IPS DF 6.9 (cell line): ENCODE measurements at regions not wholly inside any gene's neighbourhood (a gene's known extent, or its start where the extent isn't known, plus 50 kb on each side); places are given as distances from the start of the nearest gene placed in this dataset.

Source experiments
- DNase-seq: peaks from one replicate; pipeline ENCODE4 v3.0.0-alpha.2; 2013; ENCODE audit warnings: low read depth, low spot score
- H3K27ac ChIP-seq: one replicate; pipeline ENCODE4 v1.5.1; 2013; ENCODE audit warnings: low read length, control low read depth
- H3K27me3 ChIP-seq: 2 replicates; pipeline ENCODE4 v1.6.1; 2013; ENCODE audit warnings: mild to moderate bottlenecking, low read length; ENCODE audit not compliant: control insufficient read depth, insufficient read depth
- H3K36me3 ChIP-seq: 2 replicates; pipeline ENCODE4 v1.6.1; 2013; ENCODE audit warnings: low read length; ENCODE audit not compliant: control insufficient read depth, insufficient read depth
- H3K4me1 ChIP-seq: 2 replicates; pipeline ENCODE4 v1.6.1; 2013; ENCODE audit warnings: low read length; ENCODE audit not compliant: control insufficient read depth, insufficient read depth
- H3K4me3 ChIP-seq: 2 replicates; pipeline ENCODE4 v1.5.1; 2013; ENCODE audit warnings: mild to moderate bottlenecking, low read length
- H3K9me3 ChIP-seq: 2 replicates; pipeline ENCODE4 v1.6.1; 2013; ENCODE audit warnings: low read length, inconsistent platforms; ENCODE audit not compliant: control insufficient read depth, insufficient read depth
- WGBS: extraction: QIAGEN DNeasy Blood & Tissue Kit; methylation state at CpG from one replicate; pipeline ENCODE4 v1.1.7; 2013; ENCODE audit warnings: mixed read lengths, missing lambda C conversion rate; ENCODE audit not compliant: insufficient read length, insufficient coverage; 5-methylcytosine and 5-hydroxymethylcytosine counted together

- no peaks in the 10 kb centered on the region for H3K27me3 ChIP-seq
- no peaks in the 10 kb centered on the region for H3K9me3 ChIP-seq
- WGBS: no CpG with 5 or more reads among the region's 6 CpGs
- H3K4me3 ChIP-seq: no peak overlapping the region
- no peak overlapping the region for H3K27ac ChIP-seq
- no peaks in the 10 kb centered on the region for H3K36me3 ChIP-seq
- no peaks in the 10 kb centered on the region for H3K4me1 ChIP-seq
- DNase-seq: no peak
Measured at GRCh38 chr1:239562095-239562494, 175.7 kb downstream of the CHRM3 start.

DNA sequence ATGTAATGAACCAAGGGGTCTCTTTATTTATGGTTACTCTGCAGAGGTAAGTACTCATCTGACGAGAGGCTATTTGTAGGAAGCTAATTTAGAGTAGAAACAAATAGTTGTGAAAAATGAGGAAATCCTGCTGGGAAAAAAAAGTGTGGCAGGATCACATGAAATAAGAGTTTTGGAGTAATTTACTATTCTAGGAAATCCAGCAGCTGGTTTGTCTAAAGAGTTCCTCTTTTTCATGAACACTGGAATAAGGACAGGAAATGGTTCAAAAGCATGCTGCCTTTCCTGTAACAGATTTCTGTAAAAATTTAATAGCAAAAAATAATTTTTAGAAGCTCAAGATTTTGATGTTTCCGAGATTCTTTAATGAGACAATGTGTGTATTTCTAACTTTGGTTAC, 177.3 kb downstream of the CHRM3 start:
- no peak for DNase-seq
- 100% methylated on average over 1 of the region's 2 CpGs for WGBS

DNA sequence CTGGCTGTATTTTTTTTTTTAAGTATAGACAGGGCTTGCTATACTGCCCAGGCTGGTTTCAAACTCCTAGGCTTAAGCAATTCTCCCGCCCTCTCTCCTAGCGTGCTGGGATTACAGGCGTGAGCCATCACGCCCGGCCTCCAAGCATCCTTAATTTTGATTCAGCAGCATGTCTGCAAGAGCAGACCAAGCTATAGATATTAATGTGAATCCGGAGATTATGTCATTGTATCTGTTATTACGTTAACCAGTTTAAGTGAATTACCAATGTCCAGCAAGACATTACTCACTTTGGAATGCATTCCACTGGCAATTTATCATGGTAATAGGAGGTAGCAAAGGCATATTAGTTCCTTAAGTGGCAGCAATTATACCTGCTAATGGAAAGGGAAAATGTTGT, 179.7 kb downstream of the CHRM3 start:
- Histone ChIP-seq H3K27me3 (no peaks in the 10 kb centered on the region), H3K9me3 (no peaks in the 10 kb centered on the region)

More for the DNA sequence above, 177.3 kb downstream of the CHRM3 start:
- Histone ChIP-seq H3K36me3 (no peaks in the 10 kb centered on the region), H3K9me3 (no peaks in the 10 kb centered on the region), H3K4me1 (no peaks in the 10 kb centered on the region), H3K27ac (no peak overlapping the region), H3K27me3 (no peaks in the 10 kb centered on the region), H3K4me3 (no peak overlapping the region)

GRCh38 chr1:239570878-239571277, 184.5 kb downstream of the CHRM3 start:
- WGBS: no CpG with 5 or more reads among the region's 3 CpGs
- H3K4me3 ChIP-seq: no peak overlapping the region
- H3K27me3 ChIP-seq: no peaks in the 10 kb centered on the region
- no peak for DNase-seq
- no peaks in the 10 kb centered on the region for H3K4me1 ChIP-seq
- H3K9me3 ChIP-seq: no peaks in the 10 kb centered on the region
- H3K27ac ChIP-seq: no peak overlapping the region
- no peaks in the 10 kb centered on the region for H3K36me3 ChIP-seq

More for the DNA sequence above, 179.7 kb downstream of the CHRM3 start:
- H3K36me3 ChIP-seq: no peaks in the 10 kb centered on the region
- no peaks in the 10 kb centered on the region for H3K4me1 ChIP-seq
- no CpG with 5 or more reads among the region's 7 CpGs for WGBS
- H3K27ac ChIP-seq: no peak overlapping the region
- DNase-seq: no peak
- H3K4me3 ChIP-seq: no peak overlapping the region

DNA sequence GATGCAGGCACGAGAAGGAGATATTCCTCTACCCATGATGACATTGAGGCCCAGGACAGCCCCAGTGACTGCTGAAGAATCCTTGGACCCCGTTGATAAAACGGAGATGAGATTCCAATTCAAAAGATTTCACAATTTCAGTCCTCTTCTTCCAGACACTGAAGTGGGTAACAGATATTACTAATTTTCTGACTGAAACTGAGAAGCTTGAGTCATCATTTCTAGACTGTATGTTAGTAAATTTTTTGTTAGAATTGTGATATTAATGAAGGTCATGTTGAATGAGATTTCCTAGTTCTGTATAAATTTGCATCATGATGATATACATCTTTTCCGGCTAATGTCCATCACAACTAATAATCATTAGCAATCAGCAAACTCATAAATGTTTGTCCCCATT, 185.8 kb downstream of the CHRM3 start:
- no CpG with 5 or more reads among the region's 4 CpGs for WGBS
- Histone ChIP-seq H3K4me1 (no peaks in the 10 kb centered on the region), H3K27me3 (no peaks in the 10 kb centered on the region), H3K9me3 (no peaks in the 10 kb centered on the region), H3K36me3 (no peaks in the 10 kb centered on the region), H3K27ac (no peak overlapping the region), H3K4me3 (no peak overlapping the region)
- no peak for DNase-seq

DNA sequence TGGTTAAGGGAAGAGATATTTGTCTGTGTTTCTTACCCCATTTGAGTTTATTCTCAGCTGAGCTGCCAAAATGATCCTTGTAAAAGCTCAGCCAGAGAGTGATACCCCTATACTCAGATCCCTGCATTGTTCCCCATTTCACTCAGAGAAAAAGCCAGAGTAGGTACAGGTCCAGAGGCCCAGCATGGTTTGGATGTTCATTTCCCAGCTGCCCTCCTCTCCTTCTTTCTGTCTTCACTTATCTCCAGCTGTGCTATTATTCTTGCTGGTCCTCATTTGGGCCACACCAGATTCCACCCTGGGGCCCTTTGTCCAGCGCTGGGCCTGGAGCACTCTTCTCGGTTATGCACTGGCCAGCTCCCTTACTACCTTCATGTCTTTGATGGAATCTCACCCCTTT, 187.7 kb downstream of the CHRM3 start:
- no peak for DNase-seq
- H3K27ac ChIP-seq: no peak overlapping the region
- no peaks in the 10 kb centered on the region for H3K36me3 ChIP-seq
- no CpG with 5 or more reads among the region's 2 CpGs for WGBS
- no peaks in the 10 kb centered on the region for H3K4me1 ChIP-seq
- H3K9me3 ChIP-seq: no peaks in the 10 kb centered on the region
- no peak overlapping the region for H3K4me3 ChIP-seq
- H3K27me3 ChIP-seq: no peaks in the 10 kb centered on the region

GRCh38 chr1:239575113-239575512, 188.7 kb downstream of the CHRM3 start:
- no peak overlapping the region for H3K4me3 ChIP-seq
- H3K27me3 ChIP-seq: no peaks in the 10 kb centered on the region
- no peaks in the 10 kb centered on the region for H3K36me3 ChIP-seq
- no CpG with 5 or more reads among the region's 2 CpGs for WGBS
- no peak for DNase-seq
- no peaks in the 10 kb centered on the region for H3K4me1 ChIP-seq
- no peaks in the 10 kb centered on the region for H3K9me3 ChIP-seq
- H3K27ac ChIP-seq: no peak overlapping the region

DNA sequence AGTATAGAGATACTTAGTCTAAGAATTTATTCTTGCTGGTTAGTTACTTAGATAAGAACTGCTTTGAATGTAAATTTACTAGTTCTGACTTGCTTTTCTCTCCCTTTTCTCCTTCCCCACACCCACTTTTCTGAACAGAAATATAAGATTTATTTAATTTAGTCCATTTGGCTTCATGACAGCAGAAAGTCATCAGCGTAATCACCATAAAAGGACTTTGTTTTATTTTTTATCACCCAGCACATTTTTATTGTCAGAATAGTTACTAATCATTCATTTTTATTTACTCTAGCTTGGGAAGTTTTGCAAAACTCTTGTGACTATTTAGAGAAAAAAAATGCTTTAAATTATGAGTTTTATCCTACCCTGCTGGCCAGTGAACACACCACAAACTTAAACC, 197.2 kb downstream of the CHRM3 start:
- no peaks in the 10 kb centered on the region for H3K27me3 ChIP-seq
- no peak for DNase-seq
- WGBS: no CpG with 5 or more reads among the region's 1 CpG
- no peaks in the 10 kb centered on the region for H3K36me3 ChIP-seq
- no peak overlapping the region for H3K4me3 ChIP-seq
- no peak overlapping the region for H3K27ac ChIP-seq
- no peaks in the 10 kb centered on the region for H3K4me1 ChIP-seq
- no peaks in the 10 kb centered on the region for H3K9me3 ChIP-seq

DNA sequence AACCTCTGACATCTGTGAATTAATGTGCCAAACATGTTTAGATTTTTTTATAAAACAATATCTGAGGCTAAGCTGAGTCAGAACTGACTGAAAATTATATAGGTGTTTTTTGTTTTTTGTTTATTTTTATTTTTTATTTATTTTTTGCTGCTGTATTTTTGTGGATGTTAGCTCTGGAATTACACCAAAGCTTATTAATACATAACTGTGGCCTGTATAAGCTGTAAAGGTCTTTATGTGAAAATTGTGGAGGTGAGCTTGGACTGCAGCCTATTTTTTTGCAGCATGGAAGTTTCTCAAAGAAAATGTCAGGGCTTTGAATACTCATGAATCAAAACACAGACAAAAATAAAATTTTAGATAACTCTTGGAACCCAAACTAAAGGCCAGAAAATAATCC, 199.8 kb downstream of the CHRM3 start:
- Histone ChIP-seq H3K36me3 (no peaks in the 10 kb centered on the region), H3K4me3 (no peak overlapping the region), H3K4me1 (no peaks in the 10 kb centered on the region), H3K27me3 (no peaks in the 10 kb centered on the region), H3K27ac (no peak overlapping the region), H3K9me3 (no peaks in the 10 kb centered on the region)
- DNase-seq: no peak

DNA sequence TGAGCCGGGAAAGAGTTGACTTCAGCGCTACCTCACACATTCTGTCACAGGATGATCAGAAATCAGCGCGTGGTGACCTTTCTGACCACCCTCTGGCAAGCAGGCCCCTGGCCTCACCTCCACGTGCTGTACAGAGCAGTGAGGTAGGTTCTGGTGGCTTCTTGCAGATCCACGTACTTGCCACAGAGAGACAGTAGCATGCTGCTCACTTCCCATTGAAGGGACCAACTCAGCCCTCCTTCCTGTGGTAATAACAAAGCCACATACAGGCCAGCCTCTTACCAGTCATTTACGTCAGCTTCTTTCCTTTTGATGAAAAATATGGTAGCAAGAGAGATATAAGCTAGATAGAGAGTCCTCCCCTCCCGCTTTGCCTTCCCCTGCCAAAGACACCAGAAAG, 200.7 kb downstream of the CHRM3 start:
- H3K4me3 ChIP-seq: no peak overlapping the region
- no peaks in the 10 kb centered on the region for H3K36me3 ChIP-seq
- H3K27me3 ChIP-seq: no peaks in the 10 kb centered on the region
- no peaks in the 10 kb centered on the region for H3K9me3 ChIP-seq
- no peak for DNase-seq
- no peaks in the 10 kb centered on the region for H3K4me1 ChIP-seq
- WGBS: no CpG with 5 or more reads among the region's 8 CpGs
- H3K27ac ChIP-seq: no peak overlapping the region

GRCh38 chr1:239587574-239588369, 201.4 kb downstream of the CHRM3 start:
- H3K27me3 ChIP-seq: no peaks in the 10 kb centered on the region
- no CpG with 5 or more reads among the region's 6 CpGs for WGBS
- no peaks in the 10 kb centered on the region for H3K4me1 ChIP-seq
- H3K27ac ChIP-seq: no peak overlapping the region
- no peaks in the 10 kb centered on the region for H3K36me3 ChIP-seq
- no peaks in the 10 kb centered on the region for H3K9me3 ChIP-seq
- no peak overlapping the region for H3K4me3 ChIP-seq
- no peak for DNase-seq
